Neural cell (in vitro differentiated cells): ENCODE measurements at regions not wholly inside any gene's neighbourhood (a gene's known extent, or its start where the extent isn't known, plus 50 kb on each side); places are given as distances from the start of the nearest gene placed in this dataset.

Experiments
- CTCF ChIP-seq: fragments of 450-650 bp; IDR thresholded peaks from 2 replicates; pipeline ENCODE4 v1.5.1; 2014; ENCODE audit warnings: antibody characterized with exemption, mild to moderate bottlenecking, moderate library complexity; ENCODE audit not compliant: poor library complexity, severe bottlenecking
- EZH2 ChIP-seq: fragments of 200-600, 300-800 bp; shearing (Covaris generic), sonication (generic); IDR thresholded peaks from 2 replicates; pipeline ENCODE4 v1.6.1; 2014; ENCODE audit warnings: antibody characterized with exemption, low read length, borderline replicate concordance, mild to moderate bottlenecking; ENCODE audit not compliant: insufficient read depth, poor library complexity, severe bottlenecking
- MXI1 ChIP-seq: fragments of 450-650 bp; conservative IDR thresholded peaks from 2 replicates; pipeline ENCODE4 v1.6.1; 2014; ENCODE audit warnings: antibody characterized with exemption, mild to moderate bottlenecking; ENCODE audit not compliant: poor library complexity, severe bottlenecking
- POLR2AphosphoS5 ChIP-seq: IDR thresholded peaks from 2 replicates; pipeline ENCODE4 v1.6.1; 2012
- RAD21 ChIP-seq: fragments of 450-650 bp; conservative IDR thresholded peaks from 2 replicates; pipeline ENCODE4 v1.6.1; 2014; ENCODE audit warnings: antibody characterized with exemption, mild to moderate bottlenecking, moderate library complexity
- REST ChIP-seq: IDR thresholded peaks from 2 replicates; pipeline ENCODE4 v1.6.1; 2012; ENCODE audit warnings: borderline replicate concordance
- SMC3 ChIP-seq: fragments of 450-650 bp; conservative IDR thresholded peaks from 2 replicates; pipeline ENCODE4 v1.6.1; 2014; ENCODE audit warnings: antibody characterized with exemption, mild to moderate bottlenecking, moderate library complexity; ENCODE audit not compliant: poor library complexity

GRCh38 chr10:94108200-94108599 lies 114.5 kb downstream of the PLCE1 start:
- TF ChIP-seq MXI1 (no peak), EZH2 (no peak), CTCF (no peak), POLR2AphosphoS5 (no peak), SMC3 (no peak), RAD21 (no peak), REST (no peak)
